Panc1 (cell line): ENCODE measurements at regions not wholly inside any gene's neighbourhood (a gene's known extent, or its start where the extent isn't known, plus 50 kb on each side); places are given as distances from the start of the nearest gene placed in this dataset.

Experiments used
- ATAC-seq: fragments of 200-7000 bp; cut with Tn5 transposase; 2 replicates; pipeline ENCODE4 v1.9.1; 2020; ENCODE audit warnings: mild to moderate bottlenecking, moderate library complexity
- BruUV-seq: library from RNA; stranded (reverse); fragments of 400-500 nt; replicated peaks from 2 replicates; lab custom pipeline; 2021; lab: Mats Ljungman, UMichigan
- CTCF ChIA-PET: fragments of 300-600 bp; sonication (Branson Sonifier 250); formaldehyde crosslinking; loops from one replicate; lab custom pipeline; 2022; ENCODE audit warnings: antibody characterized with exemption; lab: Charles Lee
- POLR2A ChIA-PET: fragments of 300-600 bp; sonication (Branson Sonifier 250); formaldehyde crosslinking; loops from one replicate; lab custom pipeline; 2022; ENCODE audit warnings: antibody characterized with exemption; lab: Charles Lee
- DNase-seq: peaks from one replicate; pipeline ENCODE4 v3.0.0-alpha.2; 2010; ENCODE audit warnings: low read depth, low spot score
- H3K27ac ChIP-seq: 2 replicates; pipeline ENCODE4 v1.5.1; 2011; ENCODE audit warnings: mild to moderate bottlenecking, low read length, inconsistent platforms
- H3K27me3 ChIP-seq: fragments of 200-500 bp; sonication (Bioruptor generic); 2 replicates; pipeline ENCODE4 v1.6.0; 2014; ENCODE audit warnings: low read length, inconsistent platforms; ENCODE audit not compliant: control insufficient read depth, insufficient read depth
- H3K36me3 ChIP-seq: fragments of 200-500 bp; sonication (Bioruptor generic); 2 replicates; pipeline ENCODE4 v1.5.1; 2014; ENCODE audit warnings: inconsistent platforms, mild to moderate bottlenecking, low read length, moderate library complexity; ENCODE audit not compliant: control insufficient read depth, insufficient read depth
- H3K4me1 ChIP-seq: 2 replicates; pipeline ENCODE4 v1.5.1; 2011; ENCODE audit warnings: inconsistent platforms, mild to moderate bottlenecking, low read length, moderate library complexity; ENCODE audit not compliant: control insufficient read depth, insufficient read depth
- H3K4me3 ChIP-seq, 2 experiments: 2 replicates each; pipeline ENCODE4 v1.5.1; 2011 to 2012; ENCODE audit warnings: low read depth in 2 of 2, low read length in 2 of 2, mild to moderate bottlenecking in 2 of 2, inconsistent platforms in 1 of 2, moderate library complexity in 1 of 2
- H3K9me3 ChIP-seq: fragments of 200-500 bp; sonication (Bioruptor generic); 2 replicates; pipeline ENCODE4 v1.5.1; 2014; ENCODE audit warnings: low read depth, mild to moderate bottlenecking, inconsistent platforms, low read length, moderate library complexity; ENCODE audit not compliant: control insufficient read depth, insufficient read depth
- CTCF ChIP-seq: fragments of 450-650 bp; IDR thresholded peaks from 2 replicates; pipeline ENCODE4 v1.5.1; 2017; ENCODE audit warnings: mild to moderate bottlenecking
- POLR2AphosphoS5 ChIP-seq: IDR thresholded peaks from 2 replicates; pipeline ENCODE4 v1.6.1; 2012; ENCODE audit warnings: mild to moderate bottlenecking, low read depth, low read length, moderate library complexity
- REST ChIP-seq, 2 experiments: IDR thresholded peaks; 2 replicates each; pipeline ENCODE4 v1.6.1; 2011 to 2012; ENCODE audit warnings: low read depth in 2 of 2, control low read depth in 1 of 2, low read length in 1 of 2, mild to moderate bottlenecking in 1 of 2, moderate library complexity in 1 of 2; ENCODE audit not compliant: insufficient read depth in 1 of 2
- SIN3A ChIP-seq: IDR thresholded peaks from 2 replicates; pipeline ENCODE4 v1.6.1; 2012; ENCODE audit warnings: low read depth, mild to moderate bottlenecking, low read length, moderate library complexity, borderline replicate concordance; ENCODE audit not compliant: insufficient read depth
- TCF7L2 ChIP-seq: IDR thresholded peaks from 2 replicates; pipeline ENCODE4 v1.6.1; 2011; ENCODE audit warnings: mild to moderate bottlenecking, low read depth, low read length, inconsistent platforms
- in situ Hi-C: cut with HindIII; loops from 2 replicates; pipeline ENCODE4 v1.10.0; 2016; ENCODE audit warnings: low sequenced_read_pairs, low pct_unique_long_range_greater_than_20kb
- intact Hi-C: fragments of 100-400 bp; cut with micrococcal nuclease; formaldehyde crosslinking; loops from one replicate; pipeline ENCODE4 v1.10.0; 2022; ENCODE audit not compliant: unreplicated experiment

GRCh38 chr4:54473077-54473545 lies 184.6 kb upstream of the KIT start:
- Histone ChIP-seq H3K4me3 (no peak overlapping the region), H3K9me3 (no peaks in the 10 kb centered on the region), H3K4me1 (no peaks in the 10 kb centered on the region), H3K27me3 (no peaks in the 10 kb centered on the region), H3K36me3 (no peaks in the 10 kb centered on the region), H3K27ac (no peak overlapping the region)
- intact Hi-C loops = no loop called here
- TF ChIP-seq POLR2AphosphoS5 (no peak), REST (IDR thresholded peaks at IDR 0.05; ENCODE audit: insufficient read depth in 1 of 2, low read depth in 2 of 2, low read length in 1 of 2) (no peak), CTCF (no peak), SIN3A (no peak), TCF7L2 (no peak)
- no peak for DNase-seq
- CTCF ChIA-PET = no interaction called here
- no TSS peak for BruUV-seq
- ATAC-seq = no peak
- POLR2A ChIA-PET = no interaction called here
- in situ Hi-C loops = no loop called here

- no peaks in the 10 kb centered on the region for H3K4me1 ChIP-seq
- no peaks in the 10 kb centered on the region for H3K36me3 ChIP-seq
- no peak overlapping the region for H3K27ac ChIP-seq
- H3K9me3 ChIP-seq = no peaks in the 10 kb centered on the region
- in situ Hi-C loops (no loop called here), intact Hi-C loops (no loop called here)
- H3K4me3 ChIP-seq = no peak overlapping the region
- no peak for DNase-seq
- ATAC-seq = no peak
- H3K27me3 ChIP-seq = no peaks in the 10 kb centered on the region
- ChIA-PET POLR2A (no interaction called here), CTCF (no interaction called here)
- TF ChIP-seq SIN3A = no peak
- BruUV-seq = no TSS peak
Measured at GRCh38 chr4:54473798-54474197, 184.0 kb upstream of the KIT start.

GRCh38 chr4:54475546-54475945 lies 182.2 kb upstream of the KIT start:
- no TSS peak for BruUV-seq
- ChIA-PET CTCF (no interaction called here), POLR2A (no interaction called here)
- intact Hi-C loops = no loop called here
- Histone ChIP-seq H3K36me3 (no peaks in the 10 kb centered on the region), H3K27me3 (no peaks in the 10 kb centered on the region), H3K9me3 (no peaks in the 10 kb centered on the region), H3K4me3 (no peak overlapping the region), H3K27ac (no peak overlapping the region), H3K4me1 (no peaks in the 10 kb centered on the region)
- no peak for TF ChIP-seq POLR2AphosphoS5
- no peak for TF ChIP-seq REST (IDR thresholded peaks at IDR 0.05; ENCODE audit: insufficient read depth in 1 of 2, low read depth in 2 of 2, low read length in 1 of 2)
- no peak for TF ChIP-seq TCF7L2
- no peak for TF ChIP-seq CTCF
- DNase-seq = no peak
- in situ Hi-C loops = no loop called here
- no peak for ATAC-seq
